Fibroblast of the aortic adventitia (primary cell): ENCODE measurements at regions not wholly inside any gene's neighbourhood (a gene's known extent, or its start where the extent isn't known, plus 50 kb on each side); places are given as distances from the start of the nearest gene placed in this dataset.

ENCODE experiments used
- DNase-seq: peaks from one replicate; pipeline ENCODE4 v3.0.0-alpha.2; 2010; ENCODE audit warnings: low read depth
- H3K4me3 ChIP-seq: 2 replicates; pipeline ENCODE4 v1.5.1; 2011; ENCODE audit warnings: low read depth, mild to moderate bottlenecking, control low read depth, low read length, moderate library complexity
- TF ChIP-seq, protein P1 (sequence below): IDR thresholded peaks from 2 replicates; pipeline ENCODE4 v1.5.1; 2011; ENCODE audit warnings: mild to moderate bottlenecking, low read length, control low read depth, inconsistent platforms; ENCODE audit not compliant: insufficient read depth

DNA sequence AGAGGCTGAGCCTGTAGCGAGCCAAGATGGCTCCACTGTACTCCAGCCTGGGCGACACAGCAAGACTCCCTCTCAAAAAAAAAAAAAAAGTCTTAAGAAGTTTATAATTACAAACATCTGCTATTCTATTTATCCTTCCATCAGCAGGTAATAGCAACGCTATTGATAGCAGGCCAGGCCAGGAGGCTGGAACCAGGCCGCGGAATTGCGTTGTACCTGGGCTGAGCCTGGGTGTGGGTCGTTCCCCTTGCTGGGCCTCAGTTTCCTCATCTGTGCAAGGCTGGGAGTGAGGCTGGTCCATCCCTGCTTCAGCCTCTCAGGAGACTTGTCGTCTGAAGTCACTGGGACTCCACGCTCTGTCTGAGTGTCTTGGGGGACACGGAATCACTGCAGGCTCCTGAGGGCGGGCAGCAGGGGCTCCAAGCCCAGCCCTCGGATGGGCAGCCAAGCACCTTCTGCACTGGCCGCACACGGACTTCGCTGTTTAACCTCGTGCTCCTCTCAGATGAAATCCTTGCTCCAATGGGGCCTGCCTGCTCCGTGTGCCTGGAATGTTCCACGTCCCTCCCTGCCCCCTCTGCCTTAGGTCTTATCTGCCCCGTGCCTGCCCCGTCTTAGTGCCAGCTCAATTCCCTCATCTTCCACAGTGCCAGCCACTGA is 103.9 kb upstream of the C1orf174 start:
- H3K4me3 ChIP-seq, result no peak overlapping the region
- no peak for DNase-seq
- TF ChIP-seq, protein P1, sequence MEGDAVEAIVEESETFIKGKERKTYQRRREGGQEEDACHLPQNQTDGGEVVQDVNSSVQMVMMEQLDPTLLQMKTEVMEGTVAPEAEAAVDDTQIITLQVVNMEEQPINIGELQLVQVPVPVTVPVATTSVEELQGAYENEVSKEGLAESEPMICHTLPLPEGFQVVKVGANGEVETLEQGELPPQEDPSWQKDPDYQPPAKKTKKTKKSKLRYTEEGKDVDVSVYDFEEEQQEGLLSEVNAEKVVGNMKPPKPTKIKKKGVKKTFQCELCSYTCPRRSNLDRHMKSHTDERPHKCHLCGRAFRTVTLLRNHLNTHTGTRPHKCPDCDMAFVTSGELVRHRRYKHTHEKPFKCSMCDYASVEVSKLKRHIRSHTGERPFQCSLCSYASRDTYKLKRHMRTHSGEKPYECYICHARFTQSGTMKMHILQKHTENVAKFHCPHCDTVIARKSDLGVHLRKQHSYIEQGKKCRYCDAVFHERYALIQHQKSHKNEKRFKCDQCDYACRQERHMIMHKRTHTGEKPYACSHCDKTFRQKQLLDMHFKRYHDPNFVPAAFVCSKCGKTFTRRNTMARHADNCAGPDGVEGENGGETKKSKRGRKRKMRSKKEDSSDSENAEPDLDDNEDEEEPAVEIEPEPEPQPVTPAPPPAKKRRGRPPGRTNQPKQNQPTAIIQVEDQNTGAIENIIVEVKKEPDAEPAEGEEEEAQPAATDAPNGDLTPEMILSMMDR, result no peak

DNA sequence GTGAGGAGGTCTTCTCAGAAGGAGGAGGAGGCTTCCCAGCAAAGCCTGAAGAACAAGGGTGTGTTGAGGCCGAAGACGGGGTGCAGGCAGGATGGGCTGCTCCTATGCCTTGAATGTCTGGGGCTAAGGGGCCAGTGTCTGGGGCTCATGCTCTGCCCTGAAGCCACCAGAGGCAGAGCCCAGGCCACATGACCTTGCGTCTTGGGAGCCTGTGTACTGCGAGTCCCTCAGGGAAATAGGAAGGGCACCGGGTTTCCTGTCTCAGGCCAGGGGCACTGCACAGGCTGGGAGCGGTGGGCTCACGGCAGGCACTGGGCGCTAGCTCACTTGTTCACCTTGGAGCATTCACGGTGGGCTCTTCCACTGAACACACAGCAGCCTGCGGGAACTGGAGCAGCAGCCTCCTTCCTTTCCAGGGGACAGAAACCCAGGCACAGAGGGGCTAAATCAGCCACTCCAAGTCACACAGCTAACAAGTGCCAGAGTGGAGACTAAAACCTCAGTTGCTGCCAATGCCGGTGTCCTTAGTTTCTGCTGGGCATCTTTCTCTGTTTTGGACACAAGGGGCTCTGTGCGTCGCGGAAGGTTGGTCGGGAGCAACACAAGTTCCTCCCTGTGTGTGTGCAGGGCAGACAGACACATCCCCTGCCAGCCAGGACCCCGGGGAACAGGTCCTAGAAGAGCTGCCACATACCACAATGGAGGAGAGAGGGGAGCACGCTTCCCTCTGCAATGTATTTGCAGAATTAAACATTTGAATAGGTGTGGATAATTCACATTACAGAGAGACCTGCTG is 104.8 kb upstream of the C1orf174 start:
- DNase-seq, result no peak
- no peak overlapping the region for H3K4me3 ChIP-seq
- TF ChIP-seq, protein P1, result no peak

DNA sequence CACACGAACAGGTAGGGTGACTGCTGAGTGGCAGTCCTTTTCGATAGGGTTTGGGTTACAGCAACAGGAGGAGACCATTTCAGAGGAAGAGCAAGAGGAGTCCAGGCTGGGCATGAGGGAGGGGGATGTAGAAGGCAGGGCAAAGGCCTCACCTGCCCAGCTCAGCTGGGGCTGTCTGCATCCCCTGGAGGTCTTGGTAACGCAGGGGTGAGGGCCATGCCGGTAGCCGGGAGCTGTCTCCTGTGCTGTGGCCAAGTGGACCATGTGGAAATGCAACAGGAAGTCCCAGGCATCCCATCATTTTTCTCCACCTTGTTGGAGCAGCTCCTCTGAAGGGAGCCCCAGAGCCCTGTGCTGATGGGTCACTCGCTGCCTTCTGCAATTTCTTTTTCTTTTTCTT is 105.4 kb upstream of the C1orf174 start:
- no peak for DNase-seq
- TF ChIP-seq, protein P1, result no peak
- no peak overlapping the region for H3K4me3 ChIP-seq

DNA sequence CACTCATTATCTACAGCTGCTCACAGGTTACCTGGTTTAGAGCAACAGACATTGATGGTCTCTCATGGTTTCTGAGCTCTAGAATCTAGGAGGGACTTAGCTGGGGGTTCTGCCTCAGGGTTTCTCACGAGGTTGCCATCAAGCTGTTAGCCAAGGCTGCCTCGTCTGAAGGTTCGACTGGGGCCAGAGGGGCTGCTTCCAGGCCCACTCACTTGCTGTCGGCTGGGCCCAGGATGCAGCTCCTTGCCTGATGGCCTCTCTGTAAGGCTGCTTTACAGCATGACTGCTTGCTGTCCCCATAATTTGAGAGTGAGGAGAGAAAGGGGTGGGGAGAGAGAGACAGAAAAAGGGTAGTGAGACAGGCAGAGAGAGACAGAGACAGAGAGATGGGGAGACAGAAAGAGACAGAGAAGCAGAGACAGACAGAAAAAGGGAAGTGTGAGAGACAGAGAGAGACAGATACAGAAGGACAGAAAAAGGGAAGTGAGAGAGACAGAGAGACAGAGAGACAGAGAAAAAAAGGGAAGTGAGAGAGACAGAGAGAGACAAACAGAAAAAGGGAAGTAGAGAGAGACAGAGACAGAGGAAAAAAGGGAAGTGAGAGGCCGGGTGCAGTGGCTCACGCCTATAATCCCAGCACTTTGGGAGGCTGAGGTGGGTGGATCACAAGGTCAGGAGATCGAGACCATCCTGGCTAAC is 106.8 kb upstream of the C1orf174 start:
- H3K4me3 ChIP-seq, result no peak overlapping the region
- TF ChIP-seq, protein P1, result no peak
- no peak for DNase-seq

DNA sequence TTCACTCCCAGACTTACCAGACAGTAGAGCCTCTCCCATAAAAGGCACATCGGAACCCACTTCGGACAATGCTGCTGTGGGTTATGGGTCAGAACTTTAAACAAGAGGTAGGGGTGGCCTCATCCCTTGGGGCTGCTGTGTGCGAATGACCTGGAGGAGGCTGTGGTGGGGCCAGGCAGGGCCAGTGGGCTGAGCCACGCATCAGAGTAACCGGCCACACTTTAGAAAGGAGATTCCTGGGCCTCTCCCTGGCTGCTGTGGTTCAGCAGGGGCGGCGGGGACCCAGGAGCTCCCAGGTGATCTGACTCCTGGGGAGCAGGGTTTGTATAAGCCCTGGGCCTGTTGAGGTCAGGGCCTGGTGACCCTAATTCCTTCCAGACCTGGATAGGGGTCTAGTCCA is 110.2 kb upstream of the C1orf174 start:
- DNase-seq, result no peak
- TF ChIP-seq, protein P1, result no peak
- no peak overlapping the region for H3K4me3 ChIP-seq

DNA sequence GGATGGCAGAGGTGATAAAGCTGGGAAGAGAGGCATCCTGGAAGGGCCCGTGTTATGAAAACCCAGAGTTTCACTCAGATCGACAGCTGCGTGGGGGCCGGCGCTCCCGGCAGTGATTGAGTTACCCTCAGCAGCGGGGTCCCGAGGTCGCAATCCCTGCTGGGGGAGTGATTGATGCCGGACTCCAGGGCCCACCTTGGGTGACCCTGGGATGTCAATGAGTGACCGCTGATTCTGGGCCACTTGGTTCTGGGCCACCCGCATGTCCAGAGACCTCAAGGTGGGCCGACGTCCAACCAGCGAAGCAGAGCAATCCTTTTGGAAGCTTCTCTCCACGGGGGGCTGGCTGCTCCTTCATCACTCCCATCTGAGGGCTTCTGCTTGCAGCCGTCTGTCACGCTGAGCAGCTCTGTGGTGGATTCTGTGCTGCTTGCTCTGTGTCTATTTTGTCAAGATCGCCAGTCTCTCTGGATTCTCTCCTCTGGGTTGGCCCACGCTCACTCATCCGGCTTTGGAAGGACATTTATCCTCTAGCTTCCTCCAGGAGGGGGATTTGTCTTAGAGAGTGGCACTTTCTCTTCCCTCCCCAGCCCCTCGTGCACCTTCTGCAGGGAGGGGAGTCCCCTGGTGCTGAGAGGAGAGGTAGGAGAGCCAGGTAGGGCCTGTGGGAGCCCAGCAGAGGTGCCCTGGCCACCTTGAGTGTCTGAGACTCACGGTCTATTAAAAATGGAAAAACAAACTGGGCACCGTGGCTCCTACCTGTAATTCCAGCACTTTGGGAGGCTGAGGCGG is 110.9 kb upstream of the C1orf174 start:
- no peak overlapping the region for H3K4me3 ChIP-seq
- DNase-seq, result no peak
- TF ChIP-seq, protein P1, result no peak
